Pons (tissue), 1 donor: ENCODE measurements at regions not wholly inside any gene's neighbourhood (a gene's known extent, or its start where the extent isn't known, plus 50 kb on each side); places are given as distances from the start of the nearest gene placed in this dataset.

Experiments
- DNase-seq: peaks from one replicate; pipeline ENCODE4 v3.0.0-alpha.2; 2016; ENCODE audit warnings: low spot score

DNA sequence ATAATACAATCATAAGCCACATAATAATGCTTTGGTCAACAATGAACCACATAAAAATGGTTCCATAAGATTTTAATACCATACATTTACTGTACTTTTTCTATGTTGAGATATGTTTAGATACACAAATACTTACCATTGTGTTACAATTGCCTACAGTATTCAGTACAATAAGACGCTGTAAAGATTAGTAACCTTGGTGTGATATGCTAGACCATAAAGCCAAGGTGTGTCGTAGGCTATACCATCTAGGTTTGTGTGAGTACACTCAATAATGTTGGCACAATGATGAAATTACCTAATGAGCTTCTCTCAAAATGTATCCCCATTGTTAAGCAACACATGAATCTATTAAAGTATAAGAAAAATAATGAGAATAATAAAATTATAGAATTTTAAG is 662.3 kb downstream of the SATB2 start:
- no peak for DNase-seq

DNA sequence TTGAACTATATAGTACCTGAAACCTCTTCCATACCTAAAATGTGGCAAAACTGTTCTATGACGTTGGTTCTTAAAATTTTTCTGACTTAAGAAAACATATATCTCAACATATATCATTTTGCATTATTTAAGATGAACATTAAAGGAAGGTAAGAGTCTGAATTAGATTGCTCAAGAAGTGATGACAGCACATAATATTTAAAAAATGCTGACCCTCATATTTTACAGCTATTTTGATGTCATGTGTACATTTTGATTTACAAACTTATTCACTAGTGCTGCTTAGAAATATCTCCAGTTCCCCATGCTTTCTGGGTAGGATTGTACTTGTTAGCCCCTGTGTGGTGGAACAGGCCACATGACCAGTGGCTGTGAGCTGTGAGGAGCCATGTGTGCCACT is 666.1 kb downstream of the SATB2 start:
- DNase-seq, result no peak

GRCh38 chr2:198788676-198789075 is 669.1 kb downstream of the SATB2 start:
- DNase-seq, result no peak

GRCh38 chr2:198782734-198783133 is 675.0 kb downstream of the SATB2 start:
- no peak for DNase-seq

DNA sequence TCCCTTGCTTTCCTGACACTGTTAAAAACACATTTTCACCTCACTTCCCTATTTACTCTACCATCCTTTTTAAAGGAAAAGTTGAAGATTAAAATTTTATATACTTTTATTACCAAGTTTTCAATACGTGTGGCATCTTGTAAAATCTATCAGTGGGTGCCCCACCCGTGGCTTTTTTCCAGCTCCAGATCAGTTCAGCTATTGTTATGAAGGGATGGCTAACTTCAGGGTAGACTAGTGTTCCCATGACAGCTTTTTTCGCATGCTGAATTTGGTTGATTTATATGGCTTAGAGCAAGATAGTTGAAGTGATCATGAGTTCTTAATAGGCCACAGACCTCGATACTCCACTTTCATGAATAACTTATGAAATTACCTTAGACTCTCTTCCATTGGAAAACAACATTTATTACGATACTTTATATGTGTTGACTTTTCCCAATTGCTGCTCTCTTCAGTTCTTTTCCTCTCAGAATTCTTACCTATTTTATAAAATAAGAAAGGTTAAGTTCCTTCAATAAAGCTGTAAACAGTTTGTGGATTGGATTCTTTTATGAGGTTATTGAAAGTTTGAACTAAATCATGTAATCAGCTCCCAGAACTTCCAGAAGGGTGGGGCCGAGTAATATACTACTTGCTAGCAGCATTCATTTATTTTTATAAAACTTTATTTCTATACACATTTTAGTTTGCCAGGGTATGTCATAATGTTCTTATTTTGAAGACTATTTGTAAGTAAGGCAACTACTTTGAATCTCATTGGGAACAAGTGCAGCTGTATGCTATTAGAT is 680.9 kb downstream of the SATB2 start:
- DNase-seq, result no peak

DNA sequence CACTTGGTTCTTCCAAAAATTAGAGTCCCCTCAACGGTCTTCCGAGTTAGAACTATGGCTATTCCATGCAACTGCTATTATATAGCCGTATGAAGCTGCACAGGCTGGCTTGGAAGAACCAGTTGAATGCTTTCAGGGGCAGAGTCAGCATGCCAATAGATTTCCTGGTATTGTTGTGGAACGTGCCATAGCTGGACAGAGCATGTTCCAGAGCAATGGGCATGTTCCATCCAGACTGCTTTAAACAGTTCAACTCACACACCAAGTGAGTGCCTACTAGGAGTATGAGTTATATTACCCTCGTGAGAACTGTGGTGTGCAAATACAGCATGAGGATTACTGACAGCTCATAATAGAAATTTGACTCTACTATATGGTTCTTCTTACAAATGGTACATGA is 682.0 kb downstream of the SATB2 start:
- DNase-seq, result no peak

- DNase-seq, result no peak
These were observed 683.2 kb downstream of the SATB2 start for GRCh38 chr2:198774576-198774975.

- DNase-seq, result no peak
These were observed 690.0 kb downstream of the SATB2 start for GRCh38 chr2:198767694-198768093.

DNA sequence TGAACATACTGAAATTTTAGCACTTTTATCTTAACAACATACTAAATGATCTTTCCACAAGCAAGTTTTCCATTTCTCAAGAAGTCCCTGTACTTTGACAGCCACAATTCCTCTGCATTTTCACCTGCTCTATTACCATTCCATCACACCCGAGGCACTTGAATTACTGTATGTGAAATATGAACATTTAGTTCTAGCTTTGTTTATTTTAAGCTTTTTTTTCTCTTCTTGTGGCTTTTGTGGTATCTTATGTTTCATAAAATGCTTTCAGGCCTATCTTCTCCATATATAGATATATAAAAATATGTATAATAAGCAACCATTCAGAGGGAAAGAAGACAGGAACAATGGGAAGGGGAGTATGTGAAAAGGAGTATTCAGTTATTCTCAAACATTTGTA is 693.9 kb downstream of the SATB2 start:
- DNase-seq, result no peak

DNA sequence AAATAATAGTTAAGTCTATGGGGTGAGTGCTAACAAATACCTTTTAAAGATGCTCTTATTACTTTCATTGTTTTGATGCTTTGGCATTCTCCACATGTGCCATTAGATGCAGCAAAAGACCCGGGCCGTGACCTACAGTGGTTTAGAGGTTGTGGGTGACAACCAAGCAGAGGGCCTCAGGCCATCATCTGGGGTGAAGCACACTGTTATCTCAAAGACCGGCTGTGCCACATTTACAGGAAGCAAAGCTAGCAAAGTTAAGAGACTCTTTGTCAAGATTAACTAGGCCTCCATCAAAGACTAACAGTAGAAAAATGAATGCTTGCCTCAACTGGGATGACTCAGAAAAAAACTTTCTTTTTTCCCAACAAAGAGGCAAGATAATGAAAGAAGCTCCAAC is 695.3 kb downstream of the SATB2 start:
- DNase-seq, result no peak

GRCh38 chr2:198757069-198757468 is 700.7 kb downstream of the SATB2 start:
- no peak for DNase-seq

- no peak for DNase-seq
These were observed 701.6 kb downstream of the SATB2 start for GRCh38 chr2:198756166-198756565.

DNA sequence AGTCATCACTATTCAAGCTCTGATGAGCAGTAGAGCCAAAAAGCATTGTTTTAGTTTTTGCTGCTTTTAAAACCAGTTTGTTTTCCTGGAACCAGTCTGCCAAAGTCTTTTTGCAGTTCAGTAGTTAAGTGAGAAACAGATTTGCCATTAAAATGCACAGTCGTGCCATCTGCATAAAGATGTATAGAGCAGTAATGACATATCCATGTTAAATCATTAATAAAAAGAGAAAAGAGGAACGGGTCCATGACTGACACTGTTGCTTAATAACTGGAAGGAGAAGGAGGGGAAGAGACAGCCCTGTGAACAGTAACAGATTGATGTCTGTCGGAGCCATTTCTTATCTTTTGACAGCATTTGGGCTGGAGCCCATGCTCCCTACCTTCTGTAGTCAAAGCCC is 704.6 kb downstream of the SATB2 start:
- DNase-seq, result no peak

DNA sequence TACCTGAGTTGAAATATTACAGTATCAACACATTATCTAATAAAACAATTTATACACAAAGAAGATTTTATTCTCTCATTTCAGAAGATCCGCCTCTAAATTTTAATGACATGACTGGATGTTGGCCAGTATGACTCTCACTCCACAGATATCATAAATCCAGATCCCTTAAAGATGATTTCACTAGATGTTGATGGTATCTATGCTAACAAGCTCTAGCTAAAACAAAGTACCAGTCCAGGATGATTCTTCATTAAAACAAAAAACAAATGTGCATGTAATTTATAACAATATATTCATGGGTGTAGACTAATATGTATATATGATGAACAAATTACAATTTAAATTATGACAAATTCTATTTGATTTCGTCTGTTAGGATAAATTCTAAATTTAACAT is 708.4 kb downstream of the SATB2 start:
- no peak for DNase-seq

- DNase-seq, result no peak
These were observed 725.8 kb downstream of the SATB2 start for GRCh38 chr2:198731842-198732399.

GRCh38 chr2:198720266-198720665 is 737.5 kb downstream of the SATB2 start:
- DNase-seq, result no peak

- no peak for DNase-seq
These were observed 740.3 kb downstream of the SATB2 start for GRCh38 chr2:198717451-198717850.

- DNase-seq, result no peak
These were observed 742.4 kb downstream of the SATB2 start for GRCh38 chr2:198715302-198715835.

GRCh38 chr2:198712485-198712884 is 745.3 kb downstream of the SATB2 start:
- no peak for DNase-seq

DNA sequence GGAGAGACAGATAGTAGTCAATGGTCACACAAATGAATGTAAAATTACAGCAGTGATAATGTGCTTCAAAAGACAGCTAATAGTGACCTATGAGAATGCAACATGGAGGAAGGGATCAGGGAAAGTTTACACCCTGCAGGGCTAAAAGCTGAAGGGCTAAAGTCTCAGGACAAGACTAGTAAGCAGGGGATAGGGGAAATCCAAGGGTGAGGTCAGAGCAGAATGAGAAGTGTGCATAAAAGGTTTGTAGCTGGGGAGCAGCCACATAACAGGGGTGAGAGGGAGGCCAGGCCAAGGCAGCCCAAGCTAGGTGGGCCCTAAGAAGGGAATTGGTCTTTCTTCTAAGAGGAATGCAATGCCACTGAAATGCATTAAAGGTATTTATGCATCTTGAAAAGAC is 746.3 kb downstream of the SATB2 start:
- DNase-seq, result no peak

DNA sequence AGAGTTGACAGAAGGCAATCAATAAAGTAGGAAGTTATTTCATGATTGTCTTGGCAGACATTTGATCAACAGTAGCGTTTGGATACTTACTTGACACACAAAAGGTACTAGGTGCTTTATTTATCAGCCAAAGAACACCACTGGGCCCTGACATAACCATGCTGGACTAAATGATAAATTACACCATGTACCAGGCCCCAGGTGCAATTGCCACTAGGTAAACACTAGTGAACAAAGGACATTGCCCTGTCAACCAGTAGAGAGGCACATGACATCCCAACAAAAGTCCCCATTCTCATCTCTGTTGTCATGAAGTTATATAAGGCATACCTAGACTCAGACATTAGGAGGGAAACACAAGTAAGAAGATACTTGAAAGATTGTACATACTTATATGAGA is 747.2 kb downstream of the SATB2 start:
- DNase-seq, result no peak

- no peak for DNase-seq
These were observed 751.2 kb downstream of the SATB2 start for GRCh38 chr2:198706476-198707082.

DNA sequence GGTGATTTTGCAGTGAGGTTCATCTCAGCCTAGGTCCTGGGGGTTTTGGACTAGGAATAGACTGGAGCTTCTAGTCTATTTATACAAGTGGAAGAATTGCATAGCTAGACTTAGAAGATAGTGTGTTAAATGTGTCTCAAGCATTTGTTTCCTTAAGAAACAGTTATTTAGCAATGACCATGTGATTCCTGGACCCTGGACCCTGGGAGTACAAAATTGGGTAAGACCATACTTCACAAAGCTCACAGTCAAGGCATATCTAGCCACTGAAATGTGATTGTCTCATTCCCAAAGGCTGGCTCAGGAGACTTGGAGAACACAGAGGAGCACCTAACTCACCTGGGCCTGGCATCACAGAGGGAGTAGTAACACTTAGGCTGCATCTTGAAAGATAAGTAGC is 754.5 kb downstream of the SATB2 start:
- DNase-seq, result no peak
